ENCODE measurements at regions not wholly inside any gene's neighbourhood (a gene's known extent, or its start where the extent isn't known, plus 50 kb on each side); places are given as distances from the start of the nearest gene placed in this dataset.

DNA sequence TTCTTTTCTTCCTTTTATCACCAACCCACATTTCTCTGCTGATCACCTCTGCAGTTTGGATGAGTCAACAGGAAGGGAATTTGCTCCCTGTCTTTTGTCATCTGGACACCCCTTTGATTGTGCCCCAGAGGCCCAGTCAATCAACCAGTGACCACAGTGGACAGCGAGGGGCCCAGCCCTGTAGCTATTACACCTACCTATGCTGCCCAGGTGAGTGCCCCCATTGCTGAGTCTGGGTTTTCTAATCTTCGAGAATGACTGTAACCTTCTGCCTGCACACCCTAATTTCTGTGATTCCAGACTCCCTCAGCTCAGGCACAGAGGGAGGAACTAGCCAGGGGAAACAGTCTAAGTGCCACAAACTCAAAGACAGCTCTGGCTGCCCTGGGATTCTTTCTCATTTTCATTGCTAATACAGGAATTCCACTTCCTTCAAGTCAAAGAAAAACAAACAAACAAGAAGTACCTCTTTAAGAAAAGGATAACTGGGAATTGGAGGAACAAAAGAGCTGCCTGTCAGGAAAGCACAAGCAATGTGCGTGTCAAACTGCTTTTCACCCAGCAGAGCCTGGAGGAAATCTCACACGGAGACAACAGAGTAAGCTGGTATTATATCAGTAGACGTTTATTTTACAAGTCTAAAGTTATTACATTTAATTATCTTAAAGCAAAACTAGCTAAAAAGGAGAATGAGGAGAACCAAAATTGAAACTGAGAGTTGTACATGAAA lies 311.1 kb downstream of the AJAP1 start:
- no peaks in the 10 kb centered on the region for H3K4me1 ChIP-seq (ENCODE audit: control insufficient read depth, low read length)
- no peaks in the 10 kb centered on the region for H3K9me3 ChIP-seq (ENCODE audit: control insufficient read depth, insufficient read depth, low read length)
- H3K4me3 ChIP-seq (ENCODE audit: low read length): no peak overlapping the region
- no peaks in the 10 kb centered on the region for H4K20me1 ChIP-seq (ENCODE audit: control insufficient read depth, insufficient read depth, low read depth, low read length)
- no peak overlapping the region for H3K27ac ChIP-seq (ENCODE audit: low read depth, low read length)
- H3K27me3 ChIP-seq (ENCODE audit: control insufficient read depth, low read length): no peaks in the 10 kb centered on the region
- H3K79me2 ChIP-seq (ENCODE audit: control insufficient read depth, low read length): no peaks in the 10 kb centered on the region
- no peak overlapping the region for H3K4me2 ChIP-seq (ENCODE audit: low read length)
- H3K36me3 ChIP-seq (ENCODE audit: control insufficient read depth, low read length): no peaks in the 10 kb centered on the region
- no peaks in the 10 kb centered on the region for H3K9me2 ChIP-seq (replicated peaks; ENCODE audit: control insufficient read depth, low read length)
- no peaks in the 10 kb centered on the region for H3F3A ChIP-seq (ENCODE audit: control insufficient read depth, insufficient read depth)
- TF ChIP-seq CTCF (IDR thresholded peaks at IDR 0.05; ENCODE audit: low read depth, low read length, poor library complexity, severe bottlenecking): no peak

DNA sequence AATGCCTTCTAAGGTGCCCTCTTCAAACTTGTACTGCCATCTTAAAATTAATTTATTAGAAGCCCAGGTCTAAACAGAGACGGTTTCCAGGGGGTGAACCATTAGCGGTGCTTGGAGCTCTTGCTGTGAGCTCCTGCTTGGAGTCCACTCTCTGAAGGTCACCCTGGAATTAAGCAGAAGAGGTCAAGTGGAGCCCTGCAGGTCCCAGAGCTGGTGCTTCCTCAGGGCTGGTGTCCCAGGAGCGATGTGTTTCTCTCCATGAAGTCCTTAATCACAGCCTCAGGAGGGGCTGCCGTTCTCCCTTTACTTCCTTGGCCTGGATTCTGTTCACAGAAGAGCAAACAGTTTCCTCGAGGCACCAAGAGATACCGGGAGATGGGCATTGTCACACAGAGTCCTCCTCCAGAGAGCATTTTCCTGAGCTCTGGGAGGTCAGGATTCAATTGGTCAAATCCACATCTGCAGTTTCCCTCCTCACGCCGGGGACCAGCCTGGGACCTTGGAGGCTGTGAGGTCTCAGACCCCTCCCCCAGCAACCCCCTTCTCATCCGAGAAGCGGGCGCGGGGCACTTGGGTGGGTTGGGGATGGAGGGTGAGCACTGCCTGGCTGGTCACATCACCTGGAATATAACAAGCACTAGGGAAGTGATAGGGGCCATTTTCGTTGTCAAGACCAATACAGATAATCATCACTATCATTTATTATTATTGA lies 310.4 kb downstream of the AJAP1 start:
- Histone ChIP-seq H4K20me1 (ENCODE audit: control insufficient read depth, insufficient read depth, low read depth, low read length) (no peaks in the 10 kb centered on the region), H3K4me1 (ENCODE audit: control insufficient read depth, low read length) (no peaks in the 10 kb centered on the region), H3K9me2 (replicated peaks; ENCODE audit: control insufficient read depth, low read length) (no peaks in the 10 kb centered on the region), H3K4me3 (ENCODE audit: low read length) (no peak overlapping the region), H3K4me2 (ENCODE audit: low read length) (no peak overlapping the region), H3K27ac (ENCODE audit: low read depth, low read length) (no peak overlapping the region), H3K36me3 (ENCODE audit: control insufficient read depth, low read length) (no peaks in the 10 kb centered on the region), H3K9me3 (ENCODE audit: control insufficient read depth, insufficient read depth, low read length) (no peaks in the 10 kb centered on the region), H3K79me2 (ENCODE audit: control insufficient read depth, low read length) (no peaks in the 10 kb centered on the region), H3K27me3 (ENCODE audit: control insufficient read depth, low read length) (no peaks in the 10 kb centered on the region), H3F3A (ENCODE audit: control insufficient read depth, insufficient read depth) (no peaks in the 10 kb centered on the region)
- no peak for TF ChIP-seq EZH2phosphoT487 (IDR thresholded peaks at IDR 0.05; ENCODE audit: borderline replicate concordance, low read length)
- TF ChIP-seq CTCF (IDR thresholded peaks at IDR 0.05; ENCODE audit: low read depth, low read length, poor library complexity, severe bottlenecking): no peak

- Histone ChIP-seq H3K9me2 (replicated peaks; ENCODE audit: control insufficient read depth, low read length) (no peaks in the 10 kb centered on the region), H3K9me3 (ENCODE audit: control insufficient read depth, insufficient read depth, low read length) (no peaks in the 10 kb centered on the region), H4K20me1 (ENCODE audit: control insufficient read depth, insufficient read depth, low read depth, low read length) (no peaks in the 10 kb centered on the region), H3K36me3 (ENCODE audit: control insufficient read depth, low read length) (no peaks in the 10 kb centered on the region), H3K4me3 (ENCODE audit: low read length) (no peak overlapping the region), H3K27ac (ENCODE audit: low read depth, low read length) (no peak overlapping the region), H3K4me2 (ENCODE audit: low read length) (no peak overlapping the region), H3K4me1 (ENCODE audit: control insufficient read depth, low read length) (no peaks in the 10 kb centered on the region), H3K79me2 (ENCODE audit: control insufficient read depth, low read length) (no peaks in the 10 kb centered on the region), H3F3A (ENCODE audit: control insufficient read depth, insufficient read depth) (no peaks in the 10 kb centered on the region), H3K27me3 (ENCODE audit: control insufficient read depth, low read length) (no peaks in the 10 kb centered on the region)
- TF ChIP-seq CTCF (IDR thresholded peaks at IDR 0.05; ENCODE audit: low read depth, low read length, poor library complexity, severe bottlenecking) (no peak), EZH2phosphoT487 (IDR thresholded peaks at IDR 0.05; ENCODE audit: borderline replicate concordance, low read length) (no peak)
Measured at GRCh38 chr1:4963251-4963650, 308.8 kb downstream of the AJAP1 start.

All from DOHH2 (cell line).